Activated CD8-positive, alpha-beta T cell treated with anti-CD3 and anti-CD28 coated beads for 36 hours (primary cell): ENCODE measurements at regions not wholly inside any gene's neighbourhood (a gene's known extent, or its start where the extent isn't known, plus 50 kb on each side); places are given as distances from the start of the nearest gene placed in this dataset.

Source experiments
- ATAC-seq: fragments of 200-7000 bp; cut with Tn5 transposase; one replicate; pipeline ENCODE4 v1.10.0; 2021; ENCODE audit warnings: mild to moderate bottlenecking, moderate library complexity
- CTCF ChIA-PET: fragments of 350-600 bp; sonication (Branson Sonifier 250); formaldehyde crosslinking; loops from one replicate; lab custom pipeline; 2021; ENCODE audit warnings: antibody characterized with exemption; lab: Charles Lee
- POLR2A ChIA-PET: fragments of 350-600 bp; sonication (Branson Sonifier 250); formaldehyde crosslinking; loops from one replicate; lab custom pipeline; 2021; ENCODE audit warnings: antibody characterized with exemption; lab: Charles Lee
- DNase-seq: peaks from one replicate; pipeline ENCODE4 v3.0.0-alpha.2; 2020
- H3K27ac Mint-ChIP-seq: one replicate; pipeline ENCODE4 v1.8.0; 2021; ENCODE audit warnings: mild to moderate bottlenecking, mixed read lengths
- H3K27me3 Mint-ChIP-seq: one replicate; pipeline ENCODE4 v1.8.0; 2021; ENCODE audit warnings: mixed read lengths
- H3K36me3 Mint-ChIP-seq: one replicate; pipeline ENCODE4 v1.8.0; 2021; ENCODE audit warnings: low read depth, mixed read lengths
- H3K4me1 Mint-ChIP-seq: one replicate; pipeline ENCODE4 v1.8.0; 2021; ENCODE audit warnings: low read depth, mixed read lengths
- H3K4me3 Mint-ChIP-seq: one replicate; pipeline ENCODE4 v1.8.0; 2021; ENCODE audit warnings: mild to moderate bottlenecking, moderate library complexity, mixed read lengths
- H3K9me3 Mint-ChIP-seq: one replicate; pipeline ENCODE4 v1.8.0; 2021; ENCODE audit warnings: mixed read lengths
- intact Hi-C: fragments of 100-400 bp; cut with micrococcal nuclease; formaldehyde crosslinking; loops from one replicate; pipeline ENCODE4 v1.10.0; 2022
- TF ChIP-seq, protein P1 (sequence below): fragments of 200-600 bp; IDR thresholded peaks from one replicate; pipeline ENCODE4 v1.8.0; 2022; ENCODE audit warnings: antibody characterized with exemption, mild to moderate bottlenecking

DNA sequence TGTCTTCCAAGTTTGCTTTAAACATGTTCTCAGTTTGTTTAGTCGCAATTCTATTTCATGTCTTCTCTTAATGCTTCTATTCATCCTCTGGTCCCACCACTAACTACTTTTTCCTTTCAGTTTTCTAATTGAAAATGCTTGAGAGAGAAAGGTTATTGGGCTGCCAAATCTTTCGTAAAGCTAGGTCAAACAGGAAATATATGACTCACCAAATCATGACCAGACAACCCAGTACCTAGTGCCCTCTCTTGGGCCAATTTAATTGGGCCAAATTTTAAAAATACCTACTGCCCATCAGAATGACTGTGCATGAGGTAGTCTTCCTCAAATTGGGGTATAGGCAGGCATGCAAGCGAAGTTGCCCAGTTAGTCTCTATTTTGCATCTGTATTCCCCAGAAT lies 295.4 kb upstream of the PBX1 start:
- TF ChIP-seq, protein P1, sequence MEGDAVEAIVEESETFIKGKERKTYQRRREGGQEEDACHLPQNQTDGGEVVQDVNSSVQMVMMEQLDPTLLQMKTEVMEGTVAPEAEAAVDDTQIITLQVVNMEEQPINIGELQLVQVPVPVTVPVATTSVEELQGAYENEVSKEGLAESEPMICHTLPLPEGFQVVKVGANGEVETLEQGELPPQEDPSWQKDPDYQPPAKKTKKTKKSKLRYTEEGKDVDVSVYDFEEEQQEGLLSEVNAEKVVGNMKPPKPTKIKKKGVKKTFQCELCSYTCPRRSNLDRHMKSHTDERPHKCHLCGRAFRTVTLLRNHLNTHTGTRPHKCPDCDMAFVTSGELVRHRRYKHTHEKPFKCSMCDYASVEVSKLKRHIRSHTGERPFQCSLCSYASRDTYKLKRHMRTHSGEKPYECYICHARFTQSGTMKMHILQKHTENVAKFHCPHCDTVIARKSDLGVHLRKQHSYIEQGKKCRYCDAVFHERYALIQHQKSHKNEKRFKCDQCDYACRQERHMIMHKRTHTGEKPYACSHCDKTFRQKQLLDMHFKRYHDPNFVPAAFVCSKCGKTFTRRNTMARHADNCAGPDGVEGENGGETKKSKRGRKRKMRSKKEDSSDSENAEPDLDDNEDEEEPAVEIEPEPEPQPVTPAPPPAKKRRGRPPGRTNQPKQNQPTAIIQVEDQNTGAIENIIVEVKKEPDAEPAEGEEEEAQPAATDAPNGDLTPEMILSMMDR: no peak
- H3K9me3 Mint-ChIP-seq: peaks cover 6% of the 10 kb centered on the region
- POLR2A ChIA-PET: no interaction called here

DNA sequence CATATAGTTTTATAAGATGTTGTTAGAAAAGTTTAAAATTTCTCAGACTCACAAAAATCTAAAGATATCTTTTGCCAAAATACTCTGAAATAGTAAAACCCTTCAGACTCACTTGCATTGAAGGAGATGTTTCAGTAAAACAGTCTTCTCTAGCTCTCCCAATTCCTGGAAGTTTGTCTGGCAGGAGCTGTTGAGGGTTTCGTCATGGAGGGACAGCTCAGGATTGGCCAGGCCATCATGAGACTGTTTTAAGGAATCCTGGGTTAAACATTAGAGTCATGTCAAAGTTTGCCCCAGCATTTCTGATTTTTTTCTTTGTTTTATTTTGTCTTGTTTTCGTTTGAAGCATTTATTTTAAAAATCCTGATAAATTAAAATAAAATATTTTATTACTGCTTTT lies 293.8 kb upstream of the PBX1 start:
- TF ChIP-seq, protein P1: no peak
- intact Hi-C loops: no loop called here
- Mint-ChIP-seq H3K27me3 (no peaks in the 10 kb centered on the region), H3K4me3 (no peak overlapping the region), H3K9me3 (peaks cover 5% of the 10 kb centered on the region), H3K4me1 (no peaks in the 10 kb centered on the region), H3K36me3 (no peaks in the 10 kb centered on the region), H3K27ac (no peak overlapping the region)
- POLR2A ChIA-PET: no interaction called here
- ATAC-seq (no peak), DNase-seq (no peak)
- CTCF ChIA-PET: no interaction called here

More for the DNA sequence above, 295.4 kb upstream of the PBX1 start:
- H3K36me3 Mint-ChIP-seq: no peaks in the 10 kb centered on the region
- intact Hi-C loops: no loop called here
- H3K4me3 Mint-ChIP-seq: no peak overlapping the region
- H3K4me1 Mint-ChIP-seq: no peaks in the 10 kb centered on the region
- no peak for ATAC-seq
- H3K27me3 Mint-ChIP-seq: no peaks in the 10 kb centered on the region
- no peak overlapping the region for H3K27ac Mint-ChIP-seq
- CTCF ChIA-PET: no interaction called here
- no peak for DNase-seq

DNA sequence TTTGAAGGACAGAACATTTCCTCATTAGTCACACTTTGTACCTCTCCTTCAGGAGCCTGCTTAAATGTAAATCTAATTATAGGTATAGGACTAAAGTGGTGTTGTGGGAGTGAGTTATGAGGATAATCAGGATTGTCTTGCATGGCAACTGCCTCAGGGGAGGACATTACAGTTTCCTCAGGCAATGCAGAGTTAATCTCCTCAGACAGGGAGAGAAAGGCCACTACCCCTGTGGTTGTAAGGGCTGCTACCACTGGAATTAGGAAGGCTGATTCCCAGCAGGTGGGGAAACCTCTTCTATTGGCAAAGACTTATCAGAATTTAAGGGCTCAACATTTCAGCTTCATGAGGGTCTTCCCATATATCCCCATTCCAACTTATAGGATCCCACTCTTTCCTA lies 286.8 kb upstream of the PBX1 start:
- peaks cover 9% of the 10 kb centered on the region for H3K9me3 Mint-ChIP-seq
- H3K4me3 Mint-ChIP-seq: no peak overlapping the region
- no peaks in the 10 kb centered on the region for H3K36me3 Mint-ChIP-seq
- TF ChIP-seq, protein P1: no peak
- DNase-seq: no peak
- intact Hi-C loops: no loop called here
- ChIA-PET CTCF (no interaction called here), POLR2A (no interaction called here)
- no peak for ATAC-seq
- H3K4me1 Mint-ChIP-seq: no peaks in the 10 kb centered on the region
- no peak overlapping the region for H3K27ac Mint-ChIP-seq
- no peaks in the 10 kb centered on the region for H3K27me3 Mint-ChIP-seq

DNA sequence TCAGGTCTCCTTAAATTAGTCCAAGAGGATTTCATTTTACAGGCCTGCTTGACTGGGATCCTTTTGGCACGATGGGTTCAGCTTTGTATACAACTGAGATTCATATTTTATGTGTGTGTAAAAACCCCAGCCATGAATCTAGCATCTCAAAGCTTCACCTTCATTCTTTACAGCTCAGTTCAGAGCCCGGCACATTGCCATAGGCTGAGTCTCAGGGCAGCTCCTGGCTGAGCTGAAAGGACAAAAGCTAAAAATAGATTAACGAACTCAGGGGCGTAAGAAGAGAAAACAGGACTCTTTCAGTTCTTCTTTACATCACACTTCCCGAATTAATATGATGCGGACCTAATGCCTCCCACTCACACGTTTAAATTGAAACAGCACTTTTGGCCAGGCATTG lies 262.8 kb upstream of the PBX1 start:
- ChIA-PET CTCF (no interaction called here), POLR2A (no interaction called here)
- H3K4me1 Mint-ChIP-seq: no peaks in the 10 kb centered on the region
- no peaks in the 10 kb centered on the region for H3K36me3 Mint-ChIP-seq
- intact Hi-C loops: no loop called here
- no peak overlapping the region for H3K27ac Mint-ChIP-seq
- H3K4me3 Mint-ChIP-seq: no peak overlapping the region
- TF ChIP-seq, protein P1: no peak
- H3K9me3 Mint-ChIP-seq: peaks cover 4% of the 10 kb centered on the region
- ATAC-seq (no peak), DNase-seq (no peak)
- H3K27me3 Mint-ChIP-seq: no peaks in the 10 kb centered on the region

DNA sequence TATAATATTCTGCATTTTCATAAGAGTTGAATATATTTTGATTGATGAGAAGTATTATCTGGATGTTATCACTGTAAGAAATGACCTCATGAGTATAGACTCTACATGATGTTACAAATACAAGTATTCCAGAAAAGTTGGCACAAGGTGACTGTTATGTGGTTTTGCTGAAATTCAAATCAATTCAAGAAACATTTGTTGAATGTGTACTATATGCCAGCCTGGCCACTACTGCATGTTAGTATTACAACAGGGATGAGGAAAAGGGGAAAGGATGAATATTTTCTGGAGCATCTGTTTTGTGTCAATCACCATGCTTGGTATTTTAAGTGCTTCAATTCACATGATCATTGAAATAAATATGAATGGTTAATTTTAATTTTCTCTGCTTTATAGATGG lies 250.9 kb upstream of the PBX1 start:
- ATAC-seq: no peak
- ChIA-PET POLR2A (no interaction called here), CTCF (no interaction called here)
- no peak for DNase-seq
- intact Hi-C loops: no loop called here
- Mint-ChIP-seq H3K9me3 (peaks cover 6% of the 10 kb centered on the region), H3K4me1 (no peaks in the 10 kb centered on the region), H3K36me3 (no peaks in the 10 kb centered on the region), H3K27ac (no peak overlapping the region), H3K27me3 (no peaks in the 10 kb centered on the region), H3K4me3 (no peak overlapping the region)
- TF ChIP-seq, protein P1: no peak
